Breast epithelium (tissue), 4 donors: ENCODE measurements at regions not wholly inside any gene's neighbourhood (a gene's known extent, or its start where the extent isn't known, plus 50 kb on each side); places are given as distances from the start of the nearest gene placed in this dataset.
"Not testable (repeated sequence)": the region's sequence is repeated elsewhere in the genome, so short reads cannot be mapped to it uniquely, and the experiment has no call there.

ENCODE experiments used
- DNase-seq, 2 donors: peaks; one replicate each; pipeline ENCODE4 v3.0.0-alpha.2; 2019; ENCODE audit warnings: low spot score in 2 of 2
- H3K27ac ChIP-seq, 2 donors: fragments of 200-600 bp; sonication (generic) in 1 of 2; one replicate each; pipeline ENCODE4 v1.5.1; 2016 to 2019; ENCODE audit warnings: mild to moderate bottlenecking in 1 of 2
- H3K27me3 ChIP-seq, 2 donors: fragments of 200-600 bp; sonication (generic) in 1 of 2; one replicate each; pipeline versions ENCODE4 v1.5.1 to v1.6.0; 2017 to 2019; ENCODE audit warnings: control low read depth in 1 of 2, mild to moderate bottlenecking in 1 of 2
- H3K36me3 ChIP-seq: fragments of 200-600 bp; one replicate; pipeline ENCODE4 v1.5.1; 2019
- H3K4me1 ChIP-seq, 2 donors: fragments of 200-600 bp; sonication (generic); one replicate each; pipeline ENCODE4 v1.5.1; 2016 to 2019; ENCODE audit warnings: control low read depth in 1 of 2
- H3K4me3 ChIP-seq, 3 donors: fragments of 200-600 bp; sonication (generic); 1 replicate in 2 of 3; 2 replicates in 1 of 3; pipeline ENCODE4 v1.5.1; 2016 to 2019; ENCODE audit warnings: mild to moderate bottlenecking in 3 of 3, moderate library complexity in 2 of 3
- H3K9me3 ChIP-seq, 2 donors: fragments of 200-600 bp; sonication (generic) in 1 of 2; one replicate each; pipeline ENCODE4 v1.5.1; 2016 to 2019; ENCODE audit warnings: control low read depth in 1 of 2
- POLR2A ChIP-seq: fragments of 450-650 bp; IDR thresholded peaks from one replicate; pipeline ENCODE4 v1.6.1; 2016; ENCODE audit warnings: antibody characterized with exemption, mild to moderate bottlenecking, moderate library complexity
- POLR2AphosphoS5 ChIP-seq, 3 donors: sonication (generic); formaldehyde crosslinking; IDR thresholded peaks; one replicate each; pipeline ENCODE4 v1.6.1; 2017; ENCODE audit warnings: antibody characterized with exemption in 3 of 3
- intact Hi-C: fragments of 100-400 bp; cut with DNase I; formaldehyde crosslinking; loops from one replicate; pipeline ENCODE4 v1.15.1; 2023; ENCODE audit warnings: low total_unique reads
- TF ChIP-seq, protein P1 (sequence below), 3 donors: fragments of 450-650 bp; IDR thresholded peaks; one replicate each; pipeline ENCODE4 v1.5.1; 2016 to 2017; ENCODE audit warnings: antibody characterized with exemption in 3 of 3, mild to moderate bottlenecking in 3 of 3, moderate library complexity in 3 of 3

DNA sequence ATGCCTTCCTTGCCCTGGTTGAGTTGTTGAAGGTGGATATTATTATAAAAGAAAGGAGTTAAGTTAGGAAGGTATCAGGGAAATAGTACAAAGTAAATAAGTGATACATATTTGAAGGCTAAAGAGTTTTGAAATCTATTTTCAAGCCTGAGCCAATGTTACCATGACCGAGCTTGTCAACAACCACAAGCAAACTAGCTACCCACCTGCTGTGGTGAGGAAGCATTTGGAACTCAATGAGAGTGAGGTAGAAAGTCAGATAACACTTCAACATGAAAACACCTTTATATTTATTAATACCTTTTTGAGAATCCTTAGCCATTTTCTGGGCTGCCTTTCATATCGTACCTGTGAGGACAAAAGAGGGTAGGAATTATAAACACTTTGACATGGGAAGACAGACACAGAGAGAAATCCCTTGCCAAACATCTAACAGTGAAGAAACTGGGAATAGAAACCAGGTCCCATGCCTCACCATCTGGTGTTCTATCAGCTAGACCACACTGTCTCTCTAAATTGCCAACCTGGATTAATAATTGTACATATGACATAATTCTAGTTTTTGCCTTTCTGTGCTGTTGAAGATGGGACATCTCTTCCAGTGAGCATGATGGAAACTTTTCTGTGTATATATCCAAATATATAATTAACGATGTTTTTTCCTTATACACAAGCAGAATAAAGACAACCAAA, 606.4 kb upstream of the NR3C2 start:
- H3K4me1 ChIP-seq: no peaks in the 10 kb centered on the region
- no peak for DNase-seq
- H3K27ac ChIP-seq: no peak overlapping the region
- intact Hi-C loops: no loop called here
- H3K27me3 ChIP-seq: no peaks in the 10 kb centered on the region
- TF ChIP-seq POLR2A: no peak
- TF ChIP-seq, protein P1, sequence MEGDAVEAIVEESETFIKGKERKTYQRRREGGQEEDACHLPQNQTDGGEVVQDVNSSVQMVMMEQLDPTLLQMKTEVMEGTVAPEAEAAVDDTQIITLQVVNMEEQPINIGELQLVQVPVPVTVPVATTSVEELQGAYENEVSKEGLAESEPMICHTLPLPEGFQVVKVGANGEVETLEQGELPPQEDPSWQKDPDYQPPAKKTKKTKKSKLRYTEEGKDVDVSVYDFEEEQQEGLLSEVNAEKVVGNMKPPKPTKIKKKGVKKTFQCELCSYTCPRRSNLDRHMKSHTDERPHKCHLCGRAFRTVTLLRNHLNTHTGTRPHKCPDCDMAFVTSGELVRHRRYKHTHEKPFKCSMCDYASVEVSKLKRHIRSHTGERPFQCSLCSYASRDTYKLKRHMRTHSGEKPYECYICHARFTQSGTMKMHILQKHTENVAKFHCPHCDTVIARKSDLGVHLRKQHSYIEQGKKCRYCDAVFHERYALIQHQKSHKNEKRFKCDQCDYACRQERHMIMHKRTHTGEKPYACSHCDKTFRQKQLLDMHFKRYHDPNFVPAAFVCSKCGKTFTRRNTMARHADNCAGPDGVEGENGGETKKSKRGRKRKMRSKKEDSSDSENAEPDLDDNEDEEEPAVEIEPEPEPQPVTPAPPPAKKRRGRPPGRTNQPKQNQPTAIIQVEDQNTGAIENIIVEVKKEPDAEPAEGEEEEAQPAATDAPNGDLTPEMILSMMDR (IDR thresholded peaks at IDR 0.05): no peak
- no peak for TF ChIP-seq POLR2AphosphoS5 (IDR thresholded peaks at IDR 0.05)
- no peak overlapping the region for H3K4me3 ChIP-seq
- no peaks in the 10 kb centered on the region for H3K36me3 ChIP-seq
- H3K9me3 ChIP-seq: no peaks in the 10 kb centered on the region

DNA sequence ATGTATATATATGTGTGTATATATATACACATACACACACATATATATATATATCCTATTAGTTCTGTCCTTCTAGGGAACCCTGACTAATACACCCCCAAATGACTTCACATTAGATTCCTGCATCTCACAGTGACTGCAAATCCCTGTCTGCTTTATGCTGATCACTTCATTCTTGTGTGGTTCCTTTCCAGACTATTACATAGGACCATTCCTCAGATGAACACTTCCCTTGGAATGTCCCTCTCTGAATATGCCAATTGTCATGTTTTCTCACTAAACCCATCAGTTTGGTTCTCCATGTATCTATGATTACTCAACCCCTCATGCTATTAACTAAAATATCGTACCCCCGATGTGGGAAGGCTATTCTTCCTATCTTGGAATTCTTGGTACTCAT, 605.2 kb upstream of the NR3C2 start:
- no peaks in the 10 kb centered on the region for H3K36me3 ChIP-seq

DNA sequence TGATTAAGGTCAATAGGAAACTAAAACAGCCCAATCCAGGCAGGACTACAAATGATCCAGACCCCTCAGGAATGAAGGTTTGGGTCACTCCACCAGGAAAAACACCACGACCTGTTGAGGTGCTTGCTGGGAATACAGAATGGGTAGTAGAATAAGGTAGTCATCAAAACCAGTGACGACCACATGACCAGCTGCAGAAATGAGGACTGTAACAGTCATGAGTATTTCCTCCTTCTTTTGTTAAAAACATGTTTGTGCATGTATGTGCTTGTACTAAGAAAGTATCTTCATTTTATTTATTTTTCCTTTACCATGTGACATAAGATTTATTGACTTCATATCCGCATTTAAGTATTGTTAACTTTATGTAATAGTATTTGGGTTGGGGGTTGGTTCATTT, 603.5 kb upstream of the NR3C2 start:
- no peak overlapping the region for H3K4me3 ChIP-seq

More for the DNA sequence above, 605.2 kb upstream of the NR3C2 start:
- intact Hi-C loops: no loop called here
- no peak for TF ChIP-seq POLR2AphosphoS5 (IDR thresholded peaks at IDR 0.05)
- TF ChIP-seq, protein P1 (IDR thresholded peaks at IDR 0.05): no peak
- no peak for TF ChIP-seq POLR2A
- Histone ChIP-seq H3K4me1 (no peaks in the 10 kb centered on the region), H3K9me3 (no peaks in the 10 kb centered on the region), H3K27me3 (no peaks in the 10 kb centered on the region), H3K27ac (no peak overlapping the region), H3K4me3 (no peak overlapping the region)
- no peak for DNase-seq

DNA sequence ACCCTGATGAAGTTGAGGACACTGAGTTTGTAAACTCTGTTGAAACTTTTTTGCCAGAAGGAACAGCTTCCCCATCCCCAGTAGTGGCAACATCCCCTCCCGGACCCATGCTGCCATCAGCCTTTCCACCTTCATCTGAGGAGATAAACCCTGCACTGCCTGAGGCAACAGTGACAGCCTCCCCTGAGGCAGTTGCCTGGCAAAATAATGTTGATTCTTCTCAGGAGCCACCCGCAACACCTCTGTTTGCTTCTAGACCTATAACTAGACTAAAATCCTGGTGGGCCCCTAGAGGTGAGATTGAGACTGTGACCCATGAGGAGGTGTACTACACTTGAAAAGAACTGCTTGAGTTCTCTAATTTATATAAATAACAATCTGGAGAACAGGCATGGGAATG, 597.6 kb upstream of the NR3C2 start:
- intact Hi-C loops, DNase-seq, H3K4me3 ChIP-seq, H3K9me3 ChIP-seq, H3K4me1 ChIP-seq, H3K36me3 ChIP-seq, H3K27me3 ChIP-seq, H3K27ac ChIP-seq: not testable (repeated sequence)

More for the DNA sequence above, 603.5 kb upstream of the NR3C2 start:
- intact Hi-C loops: no loop called here
- Histone ChIP-seq H3K27ac (no peak overlapping the region), H3K9me3 (no peaks in the 10 kb centered on the region), H3K4me1 (no peaks in the 10 kb centered on the region), H3K27me3 (no peaks in the 10 kb centered on the region), H3K36me3 (no peaks in the 10 kb centered on the region)
- TF ChIP-seq, protein P1 (IDR thresholded peaks at IDR 0.05): no peak
- no peak for TF ChIP-seq POLR2A
- TF ChIP-seq POLR2AphosphoS5 (IDR thresholded peaks at IDR 0.05): no peak
- no peak for DNase-seq

DNA sequence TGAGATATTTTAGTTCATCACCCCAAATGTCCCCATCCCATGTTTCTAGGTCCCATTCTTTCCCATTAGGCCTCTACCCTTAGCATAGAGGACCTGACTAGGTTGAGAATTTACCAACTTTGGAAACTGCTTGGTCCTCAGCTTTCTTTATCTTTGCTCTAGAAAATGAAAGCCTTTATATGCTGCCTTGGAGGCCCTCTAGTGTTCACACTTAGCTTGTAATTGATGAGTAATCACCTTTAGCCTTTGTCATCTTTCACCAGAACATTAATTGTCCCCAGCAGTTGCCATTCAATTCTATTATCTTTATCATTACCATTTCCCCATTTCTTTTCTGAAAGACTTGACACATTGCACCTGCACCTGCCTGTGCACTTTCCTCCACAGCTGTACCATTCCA, 589.2 kb upstream of the NR3C2 start:
- TF ChIP-seq, protein P1 (IDR thresholded peaks at IDR 0.05): peak in 2 of 3 donors; percentile 19 to 27
- TF ChIP-seq POLR2A: no peak
- H3K27me3 ChIP-seq: no peaks in the 10 kb centered on the region
- intact Hi-C loops: no loop called here
- H3K9me3 ChIP-seq: no peaks in the 10 kb centered on the region
- no peak overlapping the region for H3K4me3 ChIP-seq
- H3K36me3 ChIP-seq: no peaks in the 10 kb centered on the region
- no peak overlapping the region for H3K27ac ChIP-seq
- DNase-seq: no peak
- H3K4me1 ChIP-seq: no peaks in the 10 kb centered on the region
